ENCODE measurements at regions not wholly inside any gene's neighbourhood (a gene's known extent, or its start where the extent isn't known, plus 50 kb on each side); places are given as distances from the start of the nearest gene placed in this dataset.

DNA sequence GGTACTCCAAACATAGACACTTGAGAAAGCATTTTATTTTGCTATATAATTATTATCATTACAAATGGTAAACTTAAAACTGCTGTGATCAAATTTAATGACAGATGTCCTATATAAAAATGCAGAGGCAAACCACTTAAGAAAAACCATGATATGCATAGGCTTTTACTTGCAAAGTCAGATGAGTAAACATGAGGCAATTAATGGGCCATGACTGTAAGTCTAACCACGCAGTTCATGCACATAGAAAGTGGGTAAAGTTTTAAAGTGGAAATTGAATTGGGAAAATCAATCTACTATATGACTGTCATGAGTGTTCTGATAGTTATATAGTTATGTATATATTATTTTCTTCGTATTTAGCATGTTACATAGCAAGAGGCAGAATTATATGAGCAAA lies 219.2 kb downstream of the PTPRC start:
- no peak for TF ChIP-seq POLR2A (IDR thresholded peaks at IDR 0.05; ENCODE audit: low read depth, low read length)
- no peak for TF ChIP-seq TAF1 (IDR thresholded peaks at IDR 0.05; ENCODE audit: low read depth, low read length)
- TF ChIP-seq POU2F2 (IDR thresholded peaks at IDR 0.05; ENCODE audit: low read depth, low read length): no peak
- no peak for TF ChIP-seq POLR2AphosphoS5 (IDR thresholded peaks at IDR 0.05; ENCODE audit: low read depth, low read length)
- TF ChIP-seq SPI1 (IDR thresholded peaks at IDR 0.05; ENCODE audit: low read depth, low read length): no peak
